Erythroblast (primary cell): ENCODE measurements at regions not wholly inside any gene's neighbourhood (a gene's known extent, or its start where the extent isn't known, plus 50 kb on each side); places are given as distances from the start of the nearest gene placed in this dataset.
"Not testable (repeated sequence)": the region's sequence is repeated elsewhere in the genome, so short reads cannot be mapped to it uniquely, and the experiment has no call there.

Experiments used
- GATA1 ChIP-seq: IDR thresholded peaks from 2 replicates; pipeline ENCODE4 v1.6.1; 2011; ENCODE audit warnings: low read depth, mild to moderate bottlenecking, control low read depth, low read length, moderate library complexity
- POLR2A ChIP-seq: IDR thresholded peaks from 2 replicates; pipeline ENCODE4 v1.6.1; 2011; ENCODE audit warnings: mild to moderate bottlenecking, low read length

- not testable (repeated sequence) for TF ChIP-seq POLR2A, GATA1
Observed at GRCh38 chr17:71874773-71875172, 246.0 kb upstream of the SOX9 start.
